ENCODE measurements at regions not wholly inside any gene's neighbourhood (a gene's known extent, or its start where the extent isn't known, plus 50 kb on each side); places are given as distances from the start of the nearest gene placed in this dataset.

DNA sequence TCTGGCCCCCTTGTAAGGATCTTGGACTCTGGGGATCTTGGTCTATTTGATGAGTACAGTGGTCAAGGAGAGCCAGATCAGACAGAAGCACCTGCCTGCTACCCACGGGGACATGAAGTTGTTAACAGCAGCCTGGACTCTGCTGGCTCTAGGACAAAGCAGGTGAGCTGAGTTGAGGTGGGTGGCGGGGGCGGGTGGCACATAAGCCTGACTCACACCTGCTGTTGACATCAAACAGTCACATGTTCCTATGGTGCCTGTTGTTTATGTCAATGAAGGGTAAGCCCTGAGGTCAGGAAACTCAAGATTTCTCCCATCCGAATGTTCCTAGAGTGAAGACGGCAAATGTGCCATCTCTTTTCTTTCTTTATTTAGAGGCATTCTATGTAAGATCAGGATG lies 50.1 kb upstream of the CLNK start:
- Mint-ChIP-seq H3K27me3 (peaks cover 2% of the 10 kb centered on the region), H3K36me3 (ENCODE audit: low read depth) (no peaks in the 10 kb centered on the region), H3K4me1 (peaks cover 34% of the 10 kb centered on the region), H3K27ac (no peak overlapping the region), H3K4me3 (no peak overlapping the region), H3K9me3 (peaks cover 7% of the 10 kb centered on the region)
- ChIA-PET CTCF (no interaction called here), POLR2A (no interaction called here)
- DNase-seq: no peak

Data from activated CD4-positive, alpha-beta T cell treated with anti-CD3 and anti-CD28 coated beads, Interleukin-2, amount 10 ng/mL, durations not matched to agents 7 days and 5 days (primary cell).